A673 (cell line): ENCODE measurements at regions not wholly inside any gene's neighbourhood (a gene's known extent, or its start where the extent isn't known, plus 50 kb on each side); places are given as distances from the start of the nearest gene placed in this dataset.

Source experiments
- EZH2 ChIP-seq: fragments of 200-600 bp; sonication (generic); IDR thresholded peaks from 2 replicates; pipeline ENCODE4 v1.6.1; 2017; ENCODE audit warnings: borderline replicate concordance, low read depth, mild to moderate bottlenecking, mixed read lengths, antibody characterized with exemption, low read length; ENCODE audit not compliant: poor library complexity, severe bottlenecking
- TF ChIP-seq, protein P1 (sequence below): fragments of 300-800, 200-600 bp; sonication (generic); conservative IDR thresholded peaks from 2 replicates; pipeline ENCODE4 v1.5.1; 2017; ENCODE audit warnings: low read depth, mild to moderate bottlenecking, antibody characterized with exemption, low read length, moderate library complexity, mixed read lengths

DNA sequence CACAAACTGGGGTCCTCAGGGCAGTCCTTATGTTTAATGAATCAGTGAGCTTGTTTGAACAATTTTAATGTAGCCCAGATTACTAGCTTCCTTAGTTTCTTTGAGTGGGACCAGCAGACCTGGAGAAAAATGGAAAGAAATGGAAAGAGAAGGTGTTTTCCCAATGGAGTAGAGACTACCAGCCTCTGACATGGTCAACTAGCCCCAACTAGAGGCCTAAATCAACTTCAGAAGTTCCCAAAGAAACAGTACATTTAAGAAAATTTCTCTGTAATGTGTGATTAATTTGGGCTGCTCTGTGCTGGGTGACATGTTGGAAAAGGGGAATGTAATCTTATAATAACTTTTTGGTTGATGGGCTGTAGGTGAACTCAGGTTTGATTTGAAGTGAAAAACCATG is 310.9 kb downstream of the MFSD1 start:
- TF ChIP-seq, protein P1, sequence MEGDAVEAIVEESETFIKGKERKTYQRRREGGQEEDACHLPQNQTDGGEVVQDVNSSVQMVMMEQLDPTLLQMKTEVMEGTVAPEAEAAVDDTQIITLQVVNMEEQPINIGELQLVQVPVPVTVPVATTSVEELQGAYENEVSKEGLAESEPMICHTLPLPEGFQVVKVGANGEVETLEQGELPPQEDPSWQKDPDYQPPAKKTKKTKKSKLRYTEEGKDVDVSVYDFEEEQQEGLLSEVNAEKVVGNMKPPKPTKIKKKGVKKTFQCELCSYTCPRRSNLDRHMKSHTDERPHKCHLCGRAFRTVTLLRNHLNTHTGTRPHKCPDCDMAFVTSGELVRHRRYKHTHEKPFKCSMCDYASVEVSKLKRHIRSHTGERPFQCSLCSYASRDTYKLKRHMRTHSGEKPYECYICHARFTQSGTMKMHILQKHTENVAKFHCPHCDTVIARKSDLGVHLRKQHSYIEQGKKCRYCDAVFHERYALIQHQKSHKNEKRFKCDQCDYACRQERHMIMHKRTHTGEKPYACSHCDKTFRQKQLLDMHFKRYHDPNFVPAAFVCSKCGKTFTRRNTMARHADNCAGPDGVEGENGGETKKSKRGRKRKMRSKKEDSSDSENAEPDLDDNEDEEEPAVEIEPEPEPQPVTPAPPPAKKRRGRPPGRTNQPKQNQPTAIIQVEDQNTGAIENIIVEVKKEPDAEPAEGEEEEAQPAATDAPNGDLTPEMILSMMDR: no peak
- no peak for TF ChIP-seq EZH2
